ENCODE measurements at regions not wholly inside any gene's neighbourhood (a gene's known extent, or its start where the extent isn't known, plus 50 kb on each side); places are given as distances from the start of the nearest gene placed in this dataset.

- TF ChIP-seq CTCF (IDR thresholded peaks at IDR 0.05), result no peak
- no peak for TF ChIP-seq POLR2A (IDR thresholded peaks at IDR 0.05)
Measured at GRCh38 chr1:199907361-199907760, 120.1 kb upstream of the NR5A2 start.
